Left lobe of liver (tissue), 2 donors: ENCODE measurements at regions not wholly inside any gene's neighbourhood (a gene's known extent, or its start where the extent isn't known, plus 50 kb on each side); places are given as distances from the start of the nearest gene placed in this dataset.

Experiments used
- ATAC-seq: fragments of 200-7000 bp; cut with Tn5 transposase; one replicate; pipeline ENCODE4 v1.9.1; 2020; ENCODE audit warnings: mild to moderate bottlenecking, moderate library complexity
- DNase-seq: peaks from one replicate; pipeline ENCODE4 v3.0.0-alpha.2; 2020; ENCODE audit warnings: low spot score
- donor health status: DM: no; HTN: no; CAD: no; lungs with moderate emphysema.
- donor health status: DM: no; HTN: yes; CAD: no.

DNA sequence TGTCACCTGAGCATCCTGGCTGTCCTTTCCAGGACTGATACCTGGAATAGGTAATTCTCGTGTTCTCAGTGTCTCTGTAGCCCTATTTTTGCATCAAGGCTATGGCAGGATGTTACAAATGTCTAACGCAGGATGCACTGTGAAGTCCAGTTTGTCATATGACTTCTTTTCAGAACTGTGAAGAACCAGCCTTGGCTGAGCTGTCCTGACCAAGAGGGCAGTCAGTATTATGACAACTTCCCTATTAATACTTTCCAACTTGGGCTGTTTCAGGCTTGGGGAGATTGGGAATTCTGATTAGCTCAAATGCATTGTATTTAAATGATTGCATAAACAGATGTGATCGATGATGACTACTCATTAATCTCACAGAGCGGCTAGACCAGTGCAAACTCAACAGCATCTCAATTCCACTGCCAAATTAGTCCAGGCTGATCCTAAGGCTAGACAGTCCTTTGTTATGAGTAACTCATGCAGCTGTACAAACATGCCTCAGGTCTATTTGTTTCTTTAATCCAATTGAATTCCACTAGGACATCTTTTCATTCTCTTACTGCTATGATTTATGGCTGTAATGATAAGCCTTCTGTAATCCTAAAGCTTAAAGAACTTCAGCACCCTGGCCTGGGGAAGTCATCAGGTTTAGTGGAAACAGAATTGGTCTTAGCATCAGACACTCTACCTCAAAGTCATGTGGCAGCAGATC is 331.6 kb downstream of the KCNS3 start:
- no peak for ATAC-seq
- no peak for DNase-seq

DNA sequence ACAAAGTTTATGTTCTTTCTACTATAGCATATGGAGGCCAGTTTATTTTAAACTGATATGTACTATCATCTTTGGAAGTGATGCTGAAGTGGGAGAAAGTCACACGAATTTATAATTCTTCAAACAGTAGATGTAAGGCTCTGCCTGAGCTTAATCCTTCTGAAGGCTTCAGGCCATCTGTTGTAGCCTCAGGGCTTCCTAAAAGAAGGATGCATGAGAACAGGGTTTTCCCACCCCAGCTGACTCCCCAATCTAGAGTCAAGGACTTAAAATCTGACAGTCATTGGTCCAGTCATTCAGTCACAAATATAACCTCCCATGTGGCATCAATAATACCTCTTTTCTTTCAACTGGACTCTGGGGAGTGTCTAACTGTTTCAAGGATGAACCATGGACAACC is 330.5 kb downstream of the KCNS3 start:
- no peak for DNase-seq
- no peak for ATAC-seq

DNA sequence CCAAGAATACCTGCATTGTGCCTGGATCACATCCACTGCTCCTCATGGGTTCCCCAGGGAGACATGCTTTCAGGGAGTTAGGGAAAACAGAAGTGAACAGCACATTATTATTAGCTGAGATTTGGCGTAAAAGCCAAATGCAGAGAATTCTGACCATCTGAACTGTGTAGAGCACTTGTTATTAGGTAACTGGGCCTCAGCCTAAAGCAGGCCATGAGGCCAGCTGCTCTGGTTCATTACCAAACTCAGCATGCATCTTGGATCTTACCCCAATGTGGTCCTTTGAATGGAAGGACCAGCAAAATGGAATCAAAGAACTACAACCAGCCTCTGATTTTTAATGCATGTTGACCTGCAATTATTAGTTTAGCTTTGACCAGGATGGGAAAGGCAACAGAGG is 322.3 kb downstream of the KCNS3 start:
- DNase-seq (no peak), ATAC-seq (no peak)

DNA sequence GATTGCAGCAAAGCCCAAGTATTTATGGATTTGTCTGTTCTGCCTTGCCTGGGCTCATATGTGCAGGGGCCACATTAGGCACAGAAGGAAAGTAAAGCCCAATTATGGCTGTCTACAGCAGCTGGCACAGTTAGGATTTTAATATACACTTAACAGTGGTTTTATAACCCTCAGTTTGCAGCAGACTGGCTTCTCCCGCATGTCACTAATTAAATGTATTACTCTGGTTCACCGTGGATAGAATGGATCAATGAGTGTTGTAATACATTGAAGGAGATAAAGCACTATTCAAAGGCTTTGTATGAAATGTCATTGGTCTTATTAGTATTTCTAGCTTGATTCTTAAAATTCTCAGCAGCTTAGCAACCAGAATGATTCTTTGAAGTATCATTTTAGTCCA is 320.2 kb downstream of the KCNS3 start:
- DNase-seq (no peak), ATAC-seq (no peak)

DNA sequence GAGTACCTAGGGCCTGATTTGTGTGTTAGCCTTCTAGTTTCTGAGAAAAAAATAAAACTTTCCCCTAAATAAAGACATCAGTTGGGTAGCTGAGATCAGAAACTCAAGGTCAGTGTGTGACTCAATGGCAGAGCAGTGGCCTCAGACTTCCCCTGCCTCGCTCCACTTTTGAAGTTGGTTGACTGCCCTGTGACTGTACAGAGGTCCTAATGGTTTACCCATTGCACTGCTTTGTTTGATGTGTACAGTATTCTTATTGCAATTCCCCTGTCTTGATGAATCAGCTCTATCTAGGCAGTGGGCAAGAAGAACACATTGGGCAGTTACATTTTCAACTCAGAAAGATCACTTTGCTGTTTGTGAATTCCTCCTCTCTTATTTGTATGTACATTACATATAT is 315.7 kb downstream of the KCNS3 start:
- ATAC-seq, result no peak
- no peak for DNase-seq

DNA sequence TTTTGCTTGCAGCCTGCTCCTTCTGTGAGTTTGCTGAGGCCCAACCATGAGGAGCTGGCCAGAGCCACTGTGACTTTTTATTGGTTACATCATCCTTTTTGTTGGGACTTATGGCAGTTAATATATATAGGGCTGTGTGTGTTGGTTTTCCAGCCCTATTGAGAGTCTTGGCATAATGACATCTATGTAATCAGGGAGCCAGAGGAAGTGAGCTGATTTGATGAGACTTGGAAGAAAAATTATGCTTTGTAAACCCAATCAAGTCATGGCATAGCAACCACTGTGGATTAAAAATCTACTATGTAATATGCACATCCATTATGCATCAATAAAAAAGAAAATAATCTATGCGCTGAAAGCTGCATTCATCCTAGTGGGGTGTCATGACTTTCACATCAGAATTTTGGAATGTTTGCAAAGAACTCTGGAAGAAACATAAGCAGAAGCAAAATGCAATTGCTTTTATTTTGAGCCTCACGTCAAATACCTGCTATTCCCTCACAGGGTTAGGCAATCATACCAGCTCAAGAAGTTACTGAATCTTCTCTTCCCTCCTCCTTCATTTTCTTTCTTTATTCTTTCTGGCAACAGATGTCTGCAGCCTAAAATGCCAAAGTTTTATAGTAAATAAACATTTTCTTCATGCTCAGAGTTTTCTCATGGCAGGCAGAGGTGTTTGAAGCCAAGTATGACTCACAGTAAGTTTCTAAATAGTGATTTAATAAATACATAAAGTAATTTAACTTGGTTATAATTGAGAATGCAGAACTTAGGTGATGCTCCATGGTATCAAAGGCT is 308.5 kb downstream of the KCNS3 start:
- ATAC-seq, result no peak
- no peak for DNase-seq

DNA sequence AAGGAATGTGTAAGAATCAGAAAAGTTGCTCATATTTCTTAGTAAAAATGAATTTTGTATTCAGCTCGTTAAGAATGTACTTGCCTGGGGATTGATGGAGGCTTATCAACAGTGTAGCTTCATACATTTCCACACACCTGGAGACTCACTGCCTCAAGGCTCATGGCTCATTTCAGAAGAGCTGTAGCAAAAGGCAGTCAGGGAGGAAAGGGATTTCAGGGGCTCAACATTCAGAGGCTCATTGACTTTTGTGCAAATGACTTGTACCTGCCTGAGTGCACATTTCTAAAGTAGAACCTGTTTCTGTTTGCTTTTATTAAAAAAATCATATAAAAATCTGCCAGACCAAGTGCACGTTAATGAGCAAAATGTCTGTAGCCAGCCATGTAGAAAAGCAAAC is 304.4 kb downstream of the KCNS3 start:
- no peak for ATAC-seq
- DNase-seq, result no peak

DNA sequence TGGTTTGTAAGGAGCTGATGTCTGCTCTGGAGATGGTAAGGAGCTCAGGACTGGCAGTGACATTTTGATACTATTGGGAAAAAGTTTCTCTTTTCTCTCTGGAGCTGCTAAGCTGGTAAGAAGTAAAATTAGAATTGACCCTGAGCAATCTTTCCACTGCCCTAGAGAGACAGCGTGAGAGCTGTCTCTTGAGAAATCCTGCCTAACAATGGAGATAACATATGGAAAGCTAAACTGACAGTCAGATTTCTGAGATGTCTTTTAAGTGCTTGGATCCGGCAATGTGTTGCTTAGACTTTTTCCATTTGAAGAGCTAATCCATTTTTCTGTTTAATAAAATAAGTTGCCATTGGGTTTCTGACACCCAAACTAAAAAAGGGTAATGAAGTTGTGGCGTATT is 302.4 kb downstream of the KCNS3 start:
- ATAC-seq (no peak), DNase-seq (no peak)

DNA sequence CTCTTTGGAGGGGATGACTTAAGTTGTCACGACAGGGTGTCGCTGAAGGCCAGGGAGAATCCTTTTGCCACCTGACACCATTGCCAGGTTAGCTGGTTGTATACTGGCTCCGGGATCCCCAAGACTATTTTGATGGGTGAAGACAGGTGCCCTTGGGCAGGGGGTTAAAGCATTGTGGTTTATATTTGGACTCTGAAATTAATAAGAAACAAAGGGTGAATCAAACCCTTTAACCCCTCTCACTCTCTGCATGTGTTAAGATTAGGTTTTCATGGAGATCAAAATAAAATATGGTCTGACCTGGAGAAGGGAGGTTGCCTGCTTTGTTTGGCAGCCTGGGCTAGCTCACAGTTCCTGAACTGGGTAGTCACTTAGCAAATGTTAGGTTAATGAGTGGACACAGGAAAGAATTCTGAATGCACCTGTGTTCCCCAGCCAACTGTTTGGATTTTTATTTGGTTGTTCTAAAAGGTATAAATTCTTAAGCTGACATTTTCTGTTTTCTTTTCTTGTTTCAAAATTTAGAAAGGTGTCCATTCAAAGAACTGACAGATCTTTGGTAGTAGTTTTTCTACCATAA is 301.7 kb downstream of the KCNS3 start:
- no peak for DNase-seq
- no peak for ATAC-seq

DNA sequence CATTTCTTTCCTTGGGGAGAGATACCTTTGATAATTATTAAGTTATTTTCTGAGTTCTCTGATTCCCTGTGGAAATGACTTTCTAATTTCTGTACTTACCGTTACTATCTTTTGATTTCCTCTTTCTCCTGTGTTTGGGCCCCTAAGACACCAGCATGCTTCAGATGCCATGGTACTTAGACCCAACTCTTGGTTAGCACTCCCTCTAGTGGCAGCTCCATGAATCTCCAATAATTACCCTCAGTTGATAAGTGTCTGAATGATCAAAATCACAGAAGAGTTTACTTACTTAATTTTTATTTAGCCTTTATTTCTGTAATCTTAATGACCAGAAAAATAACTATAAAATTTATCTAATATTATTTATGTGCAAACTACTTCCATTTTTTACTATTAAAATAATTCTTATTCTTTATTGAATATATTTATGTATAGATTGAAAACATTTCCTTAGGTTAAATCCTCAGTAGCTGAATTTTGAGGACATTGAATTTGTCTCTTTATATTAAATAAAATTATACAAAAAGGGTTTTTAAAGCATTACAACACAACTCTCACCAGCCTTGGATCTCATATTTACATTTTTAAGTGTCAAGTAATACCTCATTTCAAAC is 300.4 kb downstream of the KCNS3 start:
- peak; percentile 88 for ATAC-seq
- no peak for DNase-seq

DNA sequence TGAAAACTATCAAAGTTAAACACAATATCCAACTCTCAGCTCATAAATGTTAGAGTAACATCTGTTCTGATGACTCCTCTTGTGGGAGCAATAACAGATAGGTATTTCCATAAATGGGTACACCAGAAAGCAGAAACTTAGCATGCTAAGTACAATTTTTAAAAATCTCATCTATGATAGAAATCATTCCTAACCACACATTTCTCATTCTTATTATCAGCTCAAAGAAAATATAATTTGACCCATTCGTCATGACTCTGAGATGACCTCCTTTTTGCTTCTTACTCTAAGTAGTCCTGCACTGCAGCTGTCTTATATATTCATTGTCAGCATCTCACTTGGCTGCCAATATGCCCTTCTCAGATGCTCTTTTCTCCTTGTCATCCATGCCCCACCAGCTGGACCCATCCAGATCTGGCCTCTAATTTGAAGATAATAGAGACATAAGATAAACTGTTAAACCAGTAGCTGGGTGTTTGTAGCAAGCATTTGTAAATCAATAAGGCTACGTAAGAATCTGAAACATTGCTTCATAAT is 298.3 kb downstream of the KCNS3 start:
- ATAC-seq (no peak), DNase-seq (no peak)

DNA sequence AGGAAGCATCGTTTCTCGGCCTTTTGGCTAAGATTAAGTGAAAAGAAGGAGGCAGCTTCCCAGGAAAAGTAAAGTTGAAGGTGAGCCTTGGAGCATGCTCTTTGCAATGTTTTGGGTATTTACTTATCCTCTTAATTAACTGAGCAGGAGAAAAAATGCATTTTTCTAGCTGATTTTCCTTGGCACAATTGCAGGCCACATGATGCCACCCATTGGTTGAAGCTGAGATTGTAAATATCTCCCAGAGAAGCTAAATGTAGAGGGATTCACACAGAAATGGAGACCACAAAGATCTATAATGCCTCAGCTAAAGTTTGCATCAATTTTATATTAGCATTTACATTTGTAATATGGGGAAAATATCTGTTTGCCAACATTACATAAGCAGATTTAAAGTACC is 294.1 kb downstream of the KCNS3 start:
- DNase-seq, result no peak
- ATAC-seq, result no peak

DNA sequence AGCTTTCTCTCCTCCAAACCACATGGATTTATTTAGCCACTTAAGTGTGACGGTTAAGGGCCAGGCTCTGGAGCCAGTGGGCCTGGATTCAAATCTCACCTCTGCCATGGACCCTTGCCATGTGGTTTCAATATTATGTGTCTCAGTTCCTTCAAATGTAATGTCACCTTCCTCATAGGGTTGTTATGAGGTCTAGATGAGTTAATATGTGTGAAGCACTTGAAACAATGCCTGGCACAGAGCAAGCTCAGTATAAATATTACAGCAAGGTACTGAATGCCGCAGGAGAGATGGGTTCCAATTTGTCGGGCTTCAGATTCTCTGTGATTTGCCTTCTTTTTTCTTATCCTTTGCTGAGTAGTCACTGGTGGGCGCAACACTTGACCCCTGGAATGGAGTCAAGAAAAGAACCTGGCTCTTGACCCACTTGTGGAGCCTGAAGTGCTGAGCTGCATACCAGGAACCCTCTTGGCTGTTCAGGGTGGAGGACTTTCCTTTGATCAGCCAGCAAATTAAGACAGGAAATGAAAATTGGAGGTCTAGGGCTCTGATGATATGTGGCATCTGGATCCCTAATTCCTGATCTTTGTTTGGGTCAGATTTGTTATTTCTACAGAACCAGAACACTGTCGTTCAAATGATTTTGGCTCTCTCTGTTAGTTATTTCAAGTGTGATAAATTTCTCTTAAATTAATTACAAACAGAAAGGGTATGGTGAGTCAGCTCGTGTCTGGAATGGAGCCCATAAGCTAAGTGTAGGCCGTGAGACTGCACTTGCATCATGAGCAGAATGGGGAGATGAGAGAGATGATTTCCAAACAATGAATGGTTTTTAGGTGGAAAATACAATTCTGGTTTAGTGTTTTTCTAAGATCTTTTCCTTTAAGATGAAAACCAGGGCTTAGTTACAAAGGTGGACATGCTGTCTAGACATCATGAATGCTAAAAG is 293.0 kb downstream of the KCNS3 start:
- ATAC-seq, result no peak

DNA sequence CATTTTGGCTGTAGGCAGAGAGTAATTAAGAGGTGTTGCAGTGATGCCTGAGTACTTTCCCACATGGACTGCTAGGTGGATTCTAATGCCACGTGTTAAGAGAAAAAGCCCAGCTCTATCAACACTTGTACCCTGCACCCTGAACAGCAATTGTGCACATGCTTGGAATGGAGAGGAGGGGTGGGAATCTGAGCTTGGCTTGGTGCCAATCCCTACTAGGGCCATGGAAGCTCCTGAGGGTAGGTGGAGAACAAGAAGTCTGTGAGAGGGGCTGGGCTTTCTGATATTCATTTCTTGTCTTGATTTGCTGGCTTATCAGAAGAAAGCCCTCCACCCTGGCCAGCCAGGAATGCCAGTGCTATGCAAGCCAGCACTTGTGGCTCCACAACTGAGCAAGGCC is 292.2 kb downstream of the KCNS3 start:
- ATAC-seq (no peak), DNase-seq (no peak)

More for the DNA sequence above, 293.0 kb downstream of the KCNS3 start:
- DNase-seq, result no peak

DNA sequence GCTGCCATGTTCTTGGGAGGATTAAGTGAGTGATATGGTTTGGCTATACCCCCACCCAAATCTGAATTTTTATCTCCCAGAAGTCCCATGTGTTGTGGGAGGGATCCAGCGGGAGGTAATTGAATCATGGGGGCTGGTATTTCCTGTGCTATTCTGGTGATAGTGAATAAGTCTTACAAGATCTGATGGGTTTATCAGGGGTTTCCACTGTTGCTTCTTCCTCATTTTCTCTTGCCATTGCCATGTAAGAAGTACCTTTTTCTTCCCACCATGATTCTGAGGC is 291.4 kb downstream of the KCNS3 start:
- DNase-seq, result no peak

DNA sequence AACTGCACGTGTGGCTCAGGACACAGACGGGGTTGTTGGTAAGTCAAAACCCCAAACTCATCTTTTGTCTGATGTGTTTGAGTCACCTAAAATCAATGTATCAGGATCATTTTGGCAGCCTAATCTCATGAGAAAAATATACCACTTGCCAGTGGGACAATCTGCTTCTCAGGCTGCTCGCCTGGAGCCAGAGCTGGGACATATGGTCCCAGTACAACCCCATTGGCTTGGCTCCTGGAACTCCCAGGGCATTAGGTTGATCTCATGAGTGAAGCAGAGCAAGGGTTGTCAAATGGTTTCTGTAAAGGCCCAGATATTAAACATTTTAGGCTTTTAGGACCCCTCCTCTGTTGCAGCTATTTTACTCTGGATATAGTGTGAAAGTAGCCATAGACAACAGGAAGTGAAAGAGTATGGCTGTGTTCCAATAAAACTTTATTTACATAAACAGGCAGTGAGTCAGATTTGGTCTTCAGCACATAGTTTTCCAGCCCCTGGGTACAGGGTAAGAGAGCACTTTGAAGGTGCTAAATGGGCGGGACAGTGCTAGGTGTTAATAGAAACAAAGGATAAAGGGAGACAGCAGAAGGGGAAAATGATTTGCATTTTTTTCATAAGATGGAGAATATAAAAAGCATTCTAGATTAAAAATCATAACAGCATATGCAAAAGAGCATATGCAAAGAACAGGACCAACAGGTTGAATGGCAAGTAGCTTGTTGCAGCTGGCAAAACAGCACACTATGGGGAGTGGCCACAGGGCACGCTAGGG is 290.8 kb downstream of the KCNS3 start:
- no peak for ATAC-seq
- no peak for DNase-seq

More for the DNA sequence above, 291.4 kb downstream of the KCNS3 start:
- ATAC-seq, result no peak

DNA sequence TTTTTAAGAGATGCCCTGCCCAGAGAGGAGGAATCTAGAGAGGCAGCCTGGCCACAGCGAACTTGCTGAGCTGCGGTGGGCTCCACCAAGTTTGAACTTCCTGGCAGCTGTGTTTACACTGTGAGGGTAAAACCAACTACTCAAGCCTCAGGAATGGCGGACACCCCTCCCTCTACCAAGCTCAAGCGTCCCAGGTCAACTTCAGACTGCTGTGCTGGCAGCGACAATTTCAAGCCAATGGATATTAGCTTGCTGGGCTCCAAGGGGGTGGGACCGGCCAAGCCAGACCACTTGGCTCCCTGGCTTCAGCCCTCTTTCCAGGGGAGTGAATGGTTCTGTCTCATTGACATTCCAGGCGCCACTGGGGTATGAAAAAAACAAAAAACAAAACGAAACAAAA is 289.4 kb downstream of the KCNS3 start:
- ATAC-seq (no peak), DNase-seq (no peak)

DNA sequence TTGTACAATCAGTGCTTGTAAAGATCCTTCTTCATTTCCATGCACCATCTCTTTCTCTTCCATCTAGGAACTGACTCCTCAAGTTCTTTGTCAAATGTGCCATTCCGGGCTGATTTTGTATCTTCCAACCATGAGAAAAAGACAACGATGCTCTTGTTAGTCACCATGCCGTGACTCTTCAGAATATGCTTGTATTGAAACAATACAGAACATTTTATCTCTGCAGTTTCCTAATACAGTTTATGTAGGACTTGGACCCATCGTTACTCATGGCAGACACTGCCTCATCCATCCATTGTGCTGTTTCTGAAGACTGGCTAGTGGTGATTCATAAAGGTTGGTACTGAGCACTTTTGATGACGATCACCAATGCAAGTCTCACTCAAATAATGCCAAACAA is 283.2 kb downstream of the KCNS3 start:
- ATAC-seq (no peak), DNase-seq (no peak)

DNA sequence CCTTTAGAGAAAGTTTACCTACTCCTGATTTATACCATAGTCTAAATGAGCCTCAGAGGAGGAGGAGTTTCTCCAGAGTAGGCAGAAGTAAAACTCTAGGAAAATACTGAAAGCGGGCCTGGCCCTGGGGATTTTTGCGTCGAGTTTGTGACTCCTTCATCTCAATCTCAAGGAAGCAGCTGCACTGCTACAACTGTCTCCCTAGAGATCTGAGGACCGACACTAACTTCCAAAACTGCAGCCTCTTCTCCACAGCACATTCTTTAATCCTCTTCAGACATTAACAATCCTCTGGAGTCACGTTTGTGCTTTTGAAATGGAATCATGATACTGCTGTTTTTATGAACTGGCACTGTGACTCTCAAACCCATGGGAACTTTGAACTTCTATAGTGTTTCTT is 281.4 kb downstream of the KCNS3 start:
- DNase-seq (no peak), ATAC-seq (no peak)

DNA sequence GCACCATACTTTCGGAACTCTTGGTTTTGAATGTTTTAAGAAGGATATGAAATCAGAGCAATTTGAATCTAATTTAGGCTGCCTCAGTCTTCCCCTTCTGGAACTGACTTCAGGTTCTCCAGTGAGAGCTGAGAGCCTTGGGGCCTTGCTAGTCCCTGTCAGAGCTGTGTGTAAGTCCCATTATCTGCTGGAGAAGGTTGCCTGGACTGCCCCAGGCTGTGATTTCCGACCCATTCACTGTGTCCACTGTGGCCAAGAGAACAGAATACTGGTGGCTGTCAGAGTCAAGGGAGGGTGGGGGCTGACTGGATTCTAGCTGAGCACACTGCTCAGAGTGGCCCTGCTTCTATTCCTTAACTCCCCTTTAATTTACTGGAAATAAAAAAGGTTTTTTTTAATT is 278.0 kb downstream of the KCNS3 start:
- DNase-seq (no peak), ATAC-seq (no peak)
